Thymus (tissue), 11 donors: ENCODE measurements at regions not wholly inside any gene's neighbourhood (a gene's known extent, or its start where the extent isn't known, plus 50 kb on each side); places are given as distances from the start of the nearest gene placed in this dataset.

Source experiments
- DNase-seq, 9 donors: peaks; one replicate each; pipeline ENCODE4 v3.0.0-alpha.2; 2013; ENCODE audit warnings: low spot score in 9 of 9, low read depth in 6 of 9, missing footprints in 1 of 9
- H3K27ac ChIP-seq, 2 donors: one replicate each; pipeline ENCODE4 v1.5.1; 2013; ENCODE audit warnings: control low read depth in 1 of 2, low read depth in 1 of 2, low read length in 1 of 2, mild to moderate bottlenecking in 1 of 2, moderate library complexity in 1 of 2
- H3K27me3 ChIP-seq, 2 donors: one replicate each; pipeline ENCODE4 v1.5.1; 2013; ENCODE audit warnings: low read length in 1 of 2; ENCODE audit not compliant: control insufficient read depth in 2 of 2, insufficient read depth in 1 of 2
- H3K36me3 ChIP-seq, 2 donors: one replicate each; pipeline ENCODE4 v1.5.1; 2013; ENCODE audit warnings: low read length in 1 of 2, mild to moderate bottlenecking in 1 of 2, moderate library complexity in 1 of 2; ENCODE audit not compliant: control insufficient read depth in 2 of 2, insufficient read depth in 2 of 2
- H3K4me1 ChIP-seq, 2 donors: one replicate each; pipeline ENCODE4 v1.5.1; 2013; ENCODE audit warnings: low read length in 2 of 2; ENCODE audit not compliant: control insufficient read depth in 2 of 2, insufficient read depth in 2 of 2
- H3K4me3 ChIP-seq, 2 donors: one replicate each; pipeline ENCODE4 v1.5.1; 2013; ENCODE audit warnings: low read length in 2 of 2, control low read depth in 1 of 2, mild to moderate bottlenecking in 1 of 2
- H3K9me3 ChIP-seq, 2 donors: one replicate each; pipeline ENCODE4 v1.5.1; 2013; ENCODE audit warnings: low read length in 1 of 2, mild to moderate bottlenecking in 1 of 2; ENCODE audit not compliant: control insufficient read depth in 2 of 2, insufficient read depth in 1 of 2
- WGBS: extraction: QIAGEN DNeasy Blood & Tissue Kit; methylation state at CpG from one replicate; pipeline ENCODE4 v1.1.7; 2013; 5-methylcytosine and 5-hydroxymethylcytosine counted together
- donor health status: healthy.

DNA sequence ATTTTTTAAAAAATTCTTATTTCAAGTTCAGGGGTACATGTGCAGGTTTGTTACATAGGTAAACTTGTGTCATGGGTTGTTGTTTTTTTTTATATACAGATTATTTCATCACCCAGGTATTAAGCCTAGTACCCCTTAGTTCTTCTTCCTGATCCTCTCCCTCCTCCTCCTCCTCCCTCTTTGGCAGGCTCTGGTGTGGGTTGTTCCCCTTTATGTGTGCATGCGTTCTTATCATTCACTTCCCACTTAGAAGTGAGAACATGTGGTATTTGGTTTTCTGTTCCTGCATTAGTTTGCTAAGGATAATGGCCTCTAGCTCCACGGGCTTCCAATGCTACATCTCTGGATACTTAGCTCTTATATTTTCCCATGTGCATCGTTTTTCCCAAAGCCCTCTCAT is 404.4 kb downstream of the HAPSTR1 start:
- Histone ChIP-seq H3K36me3 (no peaks in the 10 kb centered on the region), H3K4me3 (no peak overlapping the region), H3K27ac (no peak overlapping the region), H3K4me1 (no peaks in the 10 kb centered on the region), H3K9me3 (no peaks in the 10 kb centered on the region), H3K27me3 (no peaks in the 10 kb centered on the region)
- DNase-seq: no peak
- WGBS: 41% methylated on average over 3 of the region's 3 CpGs

- Histone ChIP-seq H3K27me3 (no peaks in the 10 kb centered on the region), H3K36me3 (no peaks in the 10 kb centered on the region), H3K4me3 (no peak overlapping the region), H3K4me1 (no peaks in the 10 kb centered on the region), H3K27ac (no peak overlapping the region), H3K9me3 (no peaks in the 10 kb centered on the region)
- 82% methylated on average over 3 of the region's 3 CpGs for WGBS
- no peak for DNase-seq
Observed at GRCh38 chr16:9497750-9498149, 406.3 kb downstream of the HAPSTR1 start.

DNA sequence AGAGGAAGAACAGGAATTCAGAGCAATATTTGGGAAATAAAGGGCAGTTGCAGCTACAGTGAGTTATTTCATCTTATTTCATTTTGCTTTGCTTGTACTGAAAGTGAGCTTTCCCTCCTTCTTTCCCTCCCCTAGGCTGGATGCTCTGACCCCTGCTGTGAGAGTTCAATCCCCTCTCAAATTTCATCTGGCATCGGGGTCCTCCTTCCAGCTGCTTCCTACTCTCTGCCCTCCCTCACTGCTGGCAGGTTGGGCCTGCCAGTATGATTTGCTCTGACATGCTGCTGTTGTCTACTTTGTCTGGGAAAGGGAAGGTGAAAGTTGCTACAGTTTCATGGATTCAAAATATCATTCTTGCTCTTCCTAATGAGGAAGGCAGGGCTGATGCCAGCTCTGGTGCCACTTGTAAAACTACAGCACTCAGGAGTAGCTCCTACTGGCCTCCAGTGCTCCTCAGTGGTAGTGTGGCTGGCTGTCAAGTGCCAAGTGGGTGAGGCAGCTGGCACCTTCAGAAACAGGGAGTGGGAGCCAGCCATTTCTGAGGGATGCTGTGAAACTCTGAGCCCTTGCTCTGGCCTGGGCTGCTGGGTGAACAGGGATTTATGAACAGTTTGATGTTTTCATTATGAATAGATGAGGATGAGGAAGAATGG is 408.6 kb downstream of the HAPSTR1 start:
- 24% methylated on average over 1 of the region's 1 CpG for WGBS
- Histone ChIP-seq H3K27ac (no peak overlapping the region), H3K36me3 (no peaks in the 10 kb centered on the region), H3K9me3 (no peaks in the 10 kb centered on the region), H3K4me3 (no peak overlapping the region), H3K27me3 (no peaks in the 10 kb centered on the region), H3K4me1 (no peaks in the 10 kb centered on the region)
- DNase-seq: no peak

GRCh38 chr16:9500872-9501271 is 409.4 kb downstream of the HAPSTR1 start:
- DNase-seq: no peak
- Histone ChIP-seq H3K36me3 (no peaks in the 10 kb centered on the region), H3K27ac (no peak overlapping the region), H3K27me3 (no peaks in the 10 kb centered on the region), H3K4me3 (no peak overlapping the region), H3K4me1 (no peaks in the 10 kb centered on the region), H3K9me3 (no peaks in the 10 kb centered on the region)
- 82% methylated on average over 2 of the region's 2 CpGs for WGBS

GRCh38 chr16:9503251-9503984 is 412.0 kb downstream of the HAPSTR1 start:
- 56% methylated on average over 3 of the region's 3 CpGs for WGBS

DNA sequence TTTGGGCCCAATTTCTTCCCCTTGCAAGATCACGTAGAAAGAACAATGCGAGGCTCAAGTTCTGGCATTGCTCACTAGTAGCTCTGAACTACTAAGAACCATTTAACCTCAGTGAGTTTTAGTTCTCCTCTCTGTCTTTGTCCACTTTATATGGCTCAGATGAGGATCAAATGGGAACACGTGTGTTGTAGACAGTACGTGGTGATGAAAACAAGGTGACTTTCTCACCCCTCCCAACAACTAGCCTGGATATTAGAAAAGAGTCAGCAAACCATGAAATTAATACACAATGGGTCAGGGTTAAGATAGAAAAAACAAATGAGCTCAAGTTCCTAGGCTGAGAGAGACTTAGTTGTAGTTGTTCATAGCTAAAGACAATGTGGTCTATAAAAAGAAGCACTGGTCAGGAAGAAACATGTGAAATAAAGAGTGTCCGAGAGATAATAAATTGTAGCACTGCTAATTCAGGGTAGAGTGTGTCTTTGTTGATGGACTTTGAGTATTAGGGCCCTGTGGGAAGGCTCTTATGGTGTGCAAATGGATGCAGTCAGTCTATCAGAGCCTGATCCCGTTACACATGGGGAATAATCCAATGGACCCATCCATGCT is 417.0 kb downstream of the HAPSTR1 start:
- H3K27me3 ChIP-seq: no peaks in the 10 kb centered on the region
- H3K9me3 ChIP-seq: no peaks in the 10 kb centered on the region
- no peak overlapping the region for H3K27ac ChIP-seq
- no peak for DNase-seq
- H3K36me3 ChIP-seq: no peaks in the 10 kb centered on the region
- no peaks in the 10 kb centered on the region for H3K4me1 ChIP-seq
- H3K4me3 ChIP-seq: no peak overlapping the region
- 92% methylated on average over 6 of the region's 6 CpGs for WGBS

More at GRCh38 chr16:9503251-9503984, 412.0 kb downstream of the HAPSTR1 start:
- DNase-seq: no peak
- Histone ChIP-seq H3K27ac (no peak overlapping the region), H3K4me3 (no peak overlapping the region), H3K4me1 (no peaks in the 10 kb centered on the region), H3K9me3 (no peaks in the 10 kb centered on the region), H3K27me3 (no peaks in the 10 kb centered on the region), H3K36me3 (no peaks in the 10 kb centered on the region)

- H3K4me1 ChIP-seq: no peaks in the 10 kb centered on the region
- no peaks in the 10 kb centered on the region for H3K36me3 ChIP-seq
- no peak overlapping the region for H3K27ac ChIP-seq
- no peaks in the 10 kb centered on the region for H3K27me3 ChIP-seq
- no peak overlapping the region for H3K4me3 ChIP-seq
- WGBS: 31% methylated on average over 2 of the region's 2 CpGs
- DNase-seq: no peak
- no peaks in the 10 kb centered on the region for H3K9me3 ChIP-seq
Observed at GRCh38 chr16:9509663-9510062, 418.2 kb downstream of the HAPSTR1 start.

DNA sequence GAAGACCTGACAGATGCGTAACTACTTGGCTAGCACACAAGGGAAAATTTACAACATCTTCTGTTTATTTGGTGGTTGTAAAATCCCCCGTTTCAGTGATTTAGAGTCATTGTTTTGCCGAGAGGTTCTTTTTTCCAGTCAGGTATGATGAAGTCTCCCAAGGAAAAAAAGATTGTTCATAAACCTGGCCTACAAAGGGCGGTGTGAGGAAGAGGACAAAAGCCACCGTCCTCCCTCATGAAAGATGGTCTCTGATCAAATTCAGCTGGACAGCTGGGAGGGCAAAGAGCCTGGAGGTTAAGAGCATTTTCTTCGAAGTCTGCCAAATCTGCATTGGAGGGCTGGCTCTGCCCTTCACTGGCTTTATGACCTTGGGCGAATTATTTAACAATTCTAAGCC is 419.9 kb downstream of the HAPSTR1 start:
- DNase-seq: no peak
- Histone ChIP-seq H3K27ac (no peak overlapping the region), H3K4me1 (no peaks in the 10 kb centered on the region), H3K4me3 (no peak overlapping the region), H3K27me3 (no peaks in the 10 kb centered on the region), H3K9me3 (no peaks in the 10 kb centered on the region), H3K36me3 (no peaks in the 10 kb centered on the region)
- WGBS: 75% methylated on average over 7 of the region's 7 CpGs

- no peaks in the 10 kb centered on the region for H3K9me3 ChIP-seq
- H3K27me3 ChIP-seq: no peaks in the 10 kb centered on the region
- WGBS: 84% methylated on average over 3 of the region's 3 CpGs
- no peak for DNase-seq
- H3K36me3 ChIP-seq: no peaks in the 10 kb centered on the region
- H3K4me1 ChIP-seq: no peaks in the 10 kb centered on the region
- no peak overlapping the region for H3K4me3 ChIP-seq
- H3K27ac ChIP-seq: no peak overlapping the region
Observed at GRCh38 chr16:9516444-9516843, 425.0 kb downstream of the HAPSTR1 start.
